A673 (cell line): ENCODE measurements at regions not wholly inside any gene's neighbourhood (a gene's known extent, or its start where the extent isn't known, plus 50 kb on each side); places are given as distances from the start of the nearest gene placed in this dataset.

Source experiments
- BruUV-seq: library from RNA; stranded (reverse); fragments of 400-500 nt; replicated peaks from 2 replicates; lab custom pipeline; 2021; lab: Mats Ljungman, UMichigan
- CTCF ChIA-PET: fragments of 300-600 bp; sonication (Branson Sonifier 250); formaldehyde crosslinking; loops from one replicate; lab custom pipeline; 2022; ENCODE audit warnings: antibody characterized with exemption; lab: Charles Lee
- POLR2A ChIA-PET: fragments of 300-600 bp; sonication (Branson Sonifier 250); formaldehyde crosslinking; loops from one replicate; lab custom pipeline; 2022; ENCODE audit warnings: antibody characterized with exemption; ENCODE audit not compliant: low non-redundant PET; lab: Charles Lee
- DNase-seq: peaks from one replicate; pipeline ENCODE4 v3.0.0-alpha.2; 2015; ENCODE audit warnings: low spot score
- H3K27ac ChIP-seq: fragments of 200-600 bp; sonication (generic); 2 replicates; pipeline ENCODE4 v1.5.1; 2016; ENCODE audit warnings: mixed run types, low read depth, mild to moderate bottlenecking, mixed read lengths, antibody characterized with exemption, low read length; ENCODE audit not compliant: poor library complexity, severe bottlenecking
- H3K27me3 ChIP-seq: fragments of 200-600 bp; sonication (generic); replicated peaks from 2 replicates; pipeline ENCODE4 v1.6.1; 2017; ENCODE audit warnings: mixed run types, low read depth, mild to moderate bottlenecking, mixed read lengths, antibody characterized with exemption, low read length; ENCODE audit not compliant: insufficient read depth, poor library complexity
- H3K36me3 ChIP-seq: fragments of 200-600 bp; sonication (generic); 2 replicates; pipeline ENCODE4 v1.6.1; 2016; ENCODE audit warnings: mixed run types, mild to moderate bottlenecking, mixed read lengths, antibody characterized with exemption, low read length; ENCODE audit not compliant: insufficient read depth, poor library complexity, severe bottlenecking
- H3K4me1 ChIP-seq: fragments of 200-600 bp; sonication (generic); 2 replicates; pipeline ENCODE4 v1.6.1; 2017; ENCODE audit warnings: mixed run types, mild to moderate bottlenecking, mixed read lengths, antibody characterized with exemption, low read length; ENCODE audit not compliant: insufficient read depth, poor library complexity, severe bottlenecking
- H3K4me3 ChIP-seq: fragments of 200-600 bp; sonication (generic); 2 replicates; pipeline ENCODE4 v1.5.1; 2016; ENCODE audit warnings: low read depth, mixed run types, mild to moderate bottlenecking, mixed read lengths, low read length; ENCODE audit not compliant: poor library complexity, severe bottlenecking
- H3K9me3 ChIP-seq: fragments of 200-600 bp; sonication (generic); 2 replicates; pipeline ENCODE4 v1.6.1; 2016; ENCODE audit warnings: mixed run types, low read depth, mild to moderate bottlenecking, mixed read lengths, antibody characterized with exemption, low read length; ENCODE audit not compliant: poor library complexity, severe bottlenecking
- EZH2 ChIP-seq: fragments of 200-600 bp; sonication (generic); IDR thresholded peaks from 2 replicates; pipeline ENCODE4 v1.6.1; 2017; ENCODE audit warnings: borderline replicate concordance, low read depth, mild to moderate bottlenecking, mixed read lengths, antibody characterized with exemption, low read length; ENCODE audit not compliant: poor library complexity, severe bottlenecking
- intact Hi-C: fragments of 100-400 bp; cut with micrococcal nuclease; formaldehyde crosslinking; loops from one replicate; pipeline ENCODE4 v1.10.0; 2022; ENCODE audit not compliant: unreplicated experiment
- TF ChIP-seq, protein P1 (sequence below): fragments of 300-800, 200-600 bp; sonication (generic); conservative IDR thresholded peaks from 2 replicates; pipeline ENCODE4 v1.5.1; 2017; ENCODE audit warnings: low read depth, mild to moderate bottlenecking, antibody characterized with exemption, low read length, moderate library complexity, mixed read lengths

DNA sequence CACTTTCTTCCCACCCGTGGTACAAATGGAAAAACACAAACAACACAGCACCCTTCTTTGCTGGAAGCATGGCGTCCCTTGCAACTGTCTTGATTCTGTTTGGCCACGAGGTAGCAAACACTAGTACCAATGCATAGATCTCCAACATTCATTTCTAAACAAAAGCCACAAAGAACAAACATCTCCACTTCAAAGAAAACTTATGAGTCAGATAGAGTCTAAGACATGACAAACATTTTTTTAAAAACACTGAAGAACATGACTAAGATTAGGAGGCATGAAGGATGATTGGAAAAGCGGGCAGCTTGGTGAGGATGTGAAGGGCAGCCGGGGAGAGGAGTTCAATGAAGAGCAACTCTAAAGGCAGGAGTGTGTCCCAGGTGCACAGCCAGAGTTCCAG lies 197.6 kb upstream of the FAM9B start:
- DNase-seq = no peak
- H3K4me3 ChIP-seq = no peak overlapping the region
- H3K9me3 ChIP-seq = no peaks in the 10 kb centered on the region
- H3K27me3 ChIP-seq = no peaks in the 10 kb centered on the region
- ChIA-PET POLR2A (no interaction called here), CTCF (no interaction called here)
- no peak overlapping the region for H3K27ac ChIP-seq
- intact Hi-C loops = no loop called here
- H3K36me3 ChIP-seq = no peaks in the 10 kb centered on the region
- H3K4me1 ChIP-seq = no peaks in the 10 kb centered on the region
- no TSS peak for BruUV-seq
- no peak for TF ChIP-seq EZH2
- TF ChIP-seq, protein P1, sequence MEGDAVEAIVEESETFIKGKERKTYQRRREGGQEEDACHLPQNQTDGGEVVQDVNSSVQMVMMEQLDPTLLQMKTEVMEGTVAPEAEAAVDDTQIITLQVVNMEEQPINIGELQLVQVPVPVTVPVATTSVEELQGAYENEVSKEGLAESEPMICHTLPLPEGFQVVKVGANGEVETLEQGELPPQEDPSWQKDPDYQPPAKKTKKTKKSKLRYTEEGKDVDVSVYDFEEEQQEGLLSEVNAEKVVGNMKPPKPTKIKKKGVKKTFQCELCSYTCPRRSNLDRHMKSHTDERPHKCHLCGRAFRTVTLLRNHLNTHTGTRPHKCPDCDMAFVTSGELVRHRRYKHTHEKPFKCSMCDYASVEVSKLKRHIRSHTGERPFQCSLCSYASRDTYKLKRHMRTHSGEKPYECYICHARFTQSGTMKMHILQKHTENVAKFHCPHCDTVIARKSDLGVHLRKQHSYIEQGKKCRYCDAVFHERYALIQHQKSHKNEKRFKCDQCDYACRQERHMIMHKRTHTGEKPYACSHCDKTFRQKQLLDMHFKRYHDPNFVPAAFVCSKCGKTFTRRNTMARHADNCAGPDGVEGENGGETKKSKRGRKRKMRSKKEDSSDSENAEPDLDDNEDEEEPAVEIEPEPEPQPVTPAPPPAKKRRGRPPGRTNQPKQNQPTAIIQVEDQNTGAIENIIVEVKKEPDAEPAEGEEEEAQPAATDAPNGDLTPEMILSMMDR = no peak

DNA sequence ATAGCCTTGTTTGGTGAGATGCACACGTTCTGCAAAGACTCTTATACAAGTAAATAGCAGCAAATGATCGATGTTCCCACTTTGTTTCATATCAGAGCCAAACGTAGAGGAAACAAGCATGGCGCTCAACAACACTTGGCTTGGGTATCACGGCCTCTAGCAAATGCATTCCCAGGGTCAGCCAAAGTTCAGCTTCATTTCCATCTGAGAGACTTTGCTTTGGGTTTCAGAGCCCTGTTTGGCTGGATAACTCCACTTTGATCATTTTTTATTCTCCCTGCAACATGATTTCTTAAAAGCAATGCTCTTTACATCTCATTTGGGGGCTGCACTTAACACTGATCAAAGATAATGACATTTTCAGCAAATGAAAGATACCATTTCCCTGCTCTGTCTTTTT lies 199.2 kb upstream of the FAM9B start:
- TF ChIP-seq, protein P1 = no peak
- Histone ChIP-seq H3K4me3 (no peak overlapping the region), H3K4me1 (no peaks in the 10 kb centered on the region), H3K27ac (no peak overlapping the region), H3K27me3 (no peaks in the 10 kb centered on the region), H3K36me3 (no peaks in the 10 kb centered on the region), H3K9me3 (no peaks in the 10 kb centered on the region)
- intact Hi-C loops = no loop called here
- DNase-seq = no peak
- no TSS peak for BruUV-seq
- ChIA-PET CTCF (no interaction called here), POLR2A (interaction anchor here (0.7 kb wide), 1 partner anchor 426 kb away, joined by 3 read pairs; no protein-coding TSS in a partner anchor)

DNA sequence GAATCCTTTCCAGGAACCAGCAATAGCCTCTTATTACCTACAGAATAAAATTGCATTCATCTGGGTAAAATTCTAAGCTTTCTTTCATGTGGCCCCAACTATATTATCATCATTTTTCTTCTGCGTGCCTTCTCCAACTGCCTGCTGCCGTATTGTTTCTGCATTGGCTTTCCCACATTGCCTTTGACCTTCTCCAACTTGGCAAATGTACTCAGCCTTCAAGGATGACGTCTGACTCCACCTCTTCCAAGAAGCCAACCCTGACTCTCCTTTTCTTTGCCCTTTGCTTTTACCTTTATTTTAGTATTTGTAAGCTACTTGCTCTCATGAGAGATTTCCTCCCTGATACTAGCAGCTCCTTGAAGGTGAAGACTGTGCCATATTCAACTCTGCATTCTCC lies 200.4 kb upstream of the FAM9B start:
- DNase-seq = no peak
- Histone ChIP-seq H3K36me3 (no peaks in the 10 kb centered on the region), H3K9me3 (no peaks in the 10 kb centered on the region), H3K4me3 (no peak overlapping the region), H3K27ac (no peak overlapping the region), H3K27me3 (no peaks in the 10 kb centered on the region), H3K4me1 (no peaks in the 10 kb centered on the region)
- intact Hi-C loops = no loop called here
- no TSS peak for BruUV-seq
- ChIA-PET POLR2A (no interaction called here), CTCF (no interaction called here)
- no peak for TF ChIP-seq EZH2
- TF ChIP-seq, protein P1 = no peak
